Epithelial cell of esophagus (primary cell): ENCODE measurements at regions not wholly inside any gene's neighbourhood (a gene's known extent, or its start where the extent isn't known, plus 50 kb on each side); places are given as distances from the start of the nearest gene placed in this dataset.

Experiments used
- DNase-seq: peaks from one replicate; pipeline ENCODE4 v3.0.0; 2010; ENCODE audit warnings: low read depth
- H3K4me3 ChIP-seq: 2 replicates; pipeline ENCODE4 v1.5.1; 2011; ENCODE audit warnings: mild to moderate bottlenecking, low read length, control low read depth
- TF ChIP-seq, protein P1 (sequence below): IDR thresholded peaks from 2 replicates; pipeline ENCODE4 v1.5.1; 2011; ENCODE audit warnings: low read depth, mild to moderate bottlenecking, low read length, control low read depth, inconsistent platforms; ENCODE audit not compliant: insufficient read depth; ENCODE audit errors: missing control alignments

GRCh38 chr16:27717726-27718125, 167.8 kb downstream of the KATNIP start:
- no peak for DNase-seq

DNA sequence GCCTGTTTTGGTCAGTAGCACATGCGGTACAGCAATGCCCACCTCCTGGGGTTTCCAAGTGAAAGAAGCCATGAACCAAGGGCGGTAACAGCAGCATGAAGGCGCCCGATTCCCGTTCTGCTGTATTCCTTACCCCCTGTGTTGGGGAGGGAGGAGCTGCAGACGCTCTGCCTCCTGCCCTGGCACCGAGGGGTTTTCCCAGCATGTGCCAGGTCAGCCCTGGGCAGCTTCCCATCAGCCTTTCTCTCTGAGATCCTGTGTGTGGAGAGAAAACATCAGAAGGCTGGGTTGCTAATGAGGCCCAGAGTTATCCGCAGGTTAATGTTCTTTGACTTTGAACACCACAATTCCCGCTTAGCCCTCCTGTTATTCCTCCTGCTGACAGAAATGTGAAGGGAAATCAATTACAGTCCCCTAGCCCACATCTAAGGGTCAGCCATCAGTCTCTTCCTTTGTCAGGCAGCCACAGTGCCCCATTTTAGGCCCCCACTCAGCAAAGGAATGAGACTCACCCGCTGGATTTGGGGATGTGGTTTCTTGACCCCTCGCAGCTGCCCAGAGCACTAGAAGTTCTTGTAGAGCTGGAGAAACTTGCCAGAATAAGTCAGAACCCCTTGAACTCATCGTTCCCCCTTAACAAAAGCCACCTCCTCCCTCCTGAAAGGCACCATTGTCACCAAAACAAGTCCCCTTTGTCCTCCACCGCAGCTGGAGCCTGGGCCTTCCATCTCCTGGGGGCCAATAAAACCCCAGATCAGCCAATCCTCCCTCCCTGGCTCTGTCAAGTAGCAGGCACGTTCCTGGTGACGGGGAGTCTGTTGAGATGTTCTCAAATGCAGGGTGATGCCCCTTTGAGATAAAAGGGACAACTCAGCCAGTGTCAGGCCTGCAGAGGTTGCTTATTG, 168.5 kb downstream of the KATNIP start:
- TF ChIP-seq, protein P1, sequence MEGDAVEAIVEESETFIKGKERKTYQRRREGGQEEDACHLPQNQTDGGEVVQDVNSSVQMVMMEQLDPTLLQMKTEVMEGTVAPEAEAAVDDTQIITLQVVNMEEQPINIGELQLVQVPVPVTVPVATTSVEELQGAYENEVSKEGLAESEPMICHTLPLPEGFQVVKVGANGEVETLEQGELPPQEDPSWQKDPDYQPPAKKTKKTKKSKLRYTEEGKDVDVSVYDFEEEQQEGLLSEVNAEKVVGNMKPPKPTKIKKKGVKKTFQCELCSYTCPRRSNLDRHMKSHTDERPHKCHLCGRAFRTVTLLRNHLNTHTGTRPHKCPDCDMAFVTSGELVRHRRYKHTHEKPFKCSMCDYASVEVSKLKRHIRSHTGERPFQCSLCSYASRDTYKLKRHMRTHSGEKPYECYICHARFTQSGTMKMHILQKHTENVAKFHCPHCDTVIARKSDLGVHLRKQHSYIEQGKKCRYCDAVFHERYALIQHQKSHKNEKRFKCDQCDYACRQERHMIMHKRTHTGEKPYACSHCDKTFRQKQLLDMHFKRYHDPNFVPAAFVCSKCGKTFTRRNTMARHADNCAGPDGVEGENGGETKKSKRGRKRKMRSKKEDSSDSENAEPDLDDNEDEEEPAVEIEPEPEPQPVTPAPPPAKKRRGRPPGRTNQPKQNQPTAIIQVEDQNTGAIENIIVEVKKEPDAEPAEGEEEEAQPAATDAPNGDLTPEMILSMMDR = no peak
- no peak overlapping the region for H3K4me3 ChIP-seq
- DNase-seq = no peak

More at GRCh38 chr16:27717726-27718125, 167.8 kb downstream of the KATNIP start:
- TF ChIP-seq, protein P1 = no peak
- H3K4me3 ChIP-seq = no peak overlapping the region

GRCh38 chr16:27719106-27719445, 169.1 kb downstream of the KATNIP start:
- DNase-seq = no peak
- no peak overlapping the region for H3K4me3 ChIP-seq
- TF ChIP-seq, protein P1 = no peak

DNA sequence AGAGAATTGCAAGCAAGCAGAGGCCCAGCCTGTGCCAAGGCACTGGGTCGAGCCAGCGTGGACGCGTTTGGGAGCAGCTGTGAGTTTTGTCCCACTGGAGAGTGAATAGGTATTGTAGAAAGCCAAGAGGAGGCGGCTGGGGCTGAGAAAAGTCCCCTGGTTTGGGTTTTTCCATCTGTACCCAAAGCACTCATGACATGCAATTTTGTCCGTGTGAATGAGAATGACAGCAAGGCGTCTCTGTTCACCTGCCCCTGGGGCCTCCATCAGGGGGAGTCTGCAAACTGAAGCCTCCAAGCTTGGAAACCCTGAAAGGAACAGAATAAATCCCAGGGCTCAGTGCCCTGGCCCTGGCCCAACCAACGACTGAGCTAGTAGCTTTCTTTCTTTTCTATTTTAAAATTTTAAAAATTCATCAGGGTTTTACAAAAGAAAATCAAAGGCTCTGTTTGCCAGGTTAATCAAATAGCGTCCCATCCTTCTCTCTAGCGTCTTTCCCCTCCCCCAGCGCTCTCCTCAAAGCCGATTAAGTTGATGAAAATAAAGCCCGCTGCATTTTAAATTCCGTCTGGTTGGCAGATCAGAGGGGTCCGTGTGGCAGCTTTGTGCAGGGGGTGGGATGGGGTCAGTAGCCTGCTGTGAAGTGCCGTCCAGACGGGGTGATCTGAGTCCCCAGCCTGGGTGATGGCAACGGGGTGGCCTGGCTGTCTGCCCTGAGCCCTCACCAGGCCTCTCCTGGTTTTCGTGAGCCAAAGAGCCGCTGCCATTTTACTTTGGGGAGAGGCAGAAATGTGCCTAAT, 171.0 kb downstream of the KATNIP start:
- H3K4me3 ChIP-seq = no peak overlapping the region
- no peak for DNase-seq
- TF ChIP-seq, protein P1 = no peak

DNA sequence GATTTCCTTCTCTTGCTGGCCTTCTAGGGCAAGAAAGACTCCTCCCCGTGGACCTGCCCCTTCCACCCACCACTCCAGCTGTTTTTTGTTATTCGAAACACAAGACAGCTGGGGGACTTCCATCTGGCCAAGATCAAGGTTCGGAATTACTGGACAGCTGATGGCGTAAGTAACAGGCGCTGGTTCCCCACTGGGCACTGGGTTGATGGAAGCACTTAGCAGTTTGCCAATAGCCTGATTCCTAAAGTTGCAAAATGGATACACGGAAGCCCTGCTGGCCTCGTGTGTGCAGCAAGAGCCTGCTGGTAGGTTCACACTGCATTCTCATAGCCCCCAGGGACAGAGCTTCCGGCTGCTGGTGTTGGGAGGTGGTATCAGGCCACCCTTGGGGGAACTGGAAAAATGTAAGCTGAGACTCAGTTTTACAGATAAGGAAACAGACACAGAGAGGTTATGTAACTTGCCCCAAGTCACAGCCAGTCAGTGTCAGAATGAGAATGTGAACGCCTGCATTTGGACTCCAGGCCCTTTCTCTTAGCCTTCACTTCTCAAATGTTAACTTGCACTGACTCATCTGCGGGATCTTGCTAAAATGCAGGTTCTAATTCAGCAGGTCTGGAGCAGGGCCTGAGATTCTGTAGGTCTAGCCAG, 171.7 kb downstream of the KATNIP start:
- TF ChIP-seq, protein P1 = no peak
- no peak overlapping the region for H3K4me3 ChIP-seq
- DNase-seq = no peak

DNA sequence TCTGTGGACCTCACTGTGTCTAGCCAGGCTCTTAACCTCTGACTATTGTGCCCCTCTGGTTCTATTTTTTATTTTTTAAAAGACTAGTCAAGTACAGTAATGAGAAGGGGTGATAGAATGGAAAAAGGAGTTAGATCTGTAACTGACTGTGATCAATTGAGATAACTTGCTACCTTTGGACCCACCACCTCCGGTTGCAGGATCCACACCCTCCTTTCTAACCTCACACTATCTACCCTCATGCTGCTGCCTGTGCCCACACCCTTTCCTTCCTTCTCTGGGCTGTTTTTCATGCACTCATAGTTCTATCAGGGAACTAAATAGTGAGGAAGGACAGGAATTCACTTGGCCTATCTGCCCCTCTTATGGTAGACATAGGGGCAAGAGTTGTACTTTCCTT, 172.3 kb downstream of the KATNIP start:
- TF ChIP-seq, protein P1 = no peak
- no peak overlapping the region for H3K4me3 ChIP-seq
- DNase-seq = no peak
